Keratinocyte (primary cell): ENCODE measurements at regions not wholly inside any gene's neighbourhood (a gene's known extent, or its start where the extent isn't known, plus 50 kb on each side); places are given as distances from the start of the nearest gene placed in this dataset.

Source experiments
- DNase-seq: peaks from one replicate; pipeline ENCODE4 v3.0.0-alpha.2; 2011; ENCODE audit warnings: low read depth, missing footprints, low spot score
- FAIRE-seq: peaks from 2 replicates; lab custom pipeline; 2011; peaks lifted over from hg19 to GRCh38; lab: Jason Lieb, UNC
- H2AFZ ChIP-seq: 2 replicates; pipeline ENCODE4 v1.6.0; 2012; ENCODE audit warnings: low read length, control low read depth, inconsistent platforms; ENCODE audit not compliant: control insufficient read depth
- H3K27ac ChIP-seq: 2 replicates; pipeline ENCODE4 v1.5.1; 2011; ENCODE audit warnings: low read length; ENCODE audit not compliant: control insufficient read depth, insufficient read depth
- H3K27me3 ChIP-seq: 3 replicates; pipeline ENCODE4 v1.6.0; 2011; ENCODE audit warnings: low read length; ENCODE audit not compliant: control insufficient read depth, insufficient read depth; ENCODE audit errors: extremely low read depth
- H3K36me3 ChIP-seq, 2 experiments: 2 replicates in 1 of 2; 3 replicates in 1 of 2; pipeline ENCODE4 v1.5.1; 2011; ENCODE audit warnings: low read length in 2 of 2, mild to moderate bottlenecking in 1 of 2; ENCODE audit not compliant: control insufficient read depth in 2 of 2, insufficient read depth in 2 of 2; ENCODE audit errors: extremely low read depth in 1 of 2
- H3K4me1 ChIP-seq: 3 replicates; pipeline ENCODE4 v1.5.1; 2011; ENCODE audit warnings: low read length; ENCODE audit not compliant: control insufficient read depth, insufficient read depth; ENCODE audit errors: extremely low read depth
- H3K4me2 ChIP-seq: 3 replicates; pipeline ENCODE4 v1.6.0; 2011; ENCODE audit warnings: low read depth, low read length; ENCODE audit not compliant: control insufficient read depth, insufficient read depth; ENCODE audit errors: extremely low read depth
- H3K4me3 ChIP-seq, 3 experiments: fragments of 200-600 bp in 1 of 3; sonication (generic) in 1 of 3; 2 replicates in 2 of 3; 3 replicates in 1 of 3; pipeline ENCODE4 v1.5.1; 2011 to 2016; ENCODE audit warnings: low read length in 3 of 3, mild to moderate bottlenecking in 3 of 3, control low read depth in 2 of 3, inconsistent platforms in 1 of 3, low read depth in 1 of 3, mixed read lengths in 1 of 3, mixed run types in 1 of 3, moderate library complexity in 1 of 3; ENCODE audit not compliant: control insufficient read depth in 2 of 3, insufficient read depth in 2 of 3; ENCODE audit errors: extremely low read depth in 1 of 3
- H3K79me2 ChIP-seq: 2 replicates; pipeline ENCODE4 v1.6.0; 2012; ENCODE audit warnings: low read length; ENCODE audit not compliant: control insufficient read depth, insufficient read depth
- H3K9ac ChIP-seq: 3 replicates; pipeline ENCODE4 v1.6.0; 2011; ENCODE audit warnings: low read length; ENCODE audit not compliant: control insufficient read depth, insufficient read depth; ENCODE audit errors: extremely low read depth
- H3K9me1 ChIP-seq: 3 replicates; pipeline ENCODE4 v1.6.0; 2011; ENCODE audit warnings: low read length; ENCODE audit not compliant: control insufficient read depth, insufficient read depth; ENCODE audit errors: extremely low read depth
- H3K9me3 ChIP-seq: 2 replicates; pipeline ENCODE4 v1.5.1; 2012; ENCODE audit warnings: low read depth, low read length; ENCODE audit not compliant: control insufficient read depth
- H4K20me1 ChIP-seq: 3 replicates; pipeline ENCODE4 v1.6.0; 2011; ENCODE audit warnings: low read length; ENCODE audit not compliant: control insufficient read depth, insufficient read depth; ENCODE audit errors: extremely low read depth
- CTCF ChIP-seq, 3 experiments: IDR thresholded peaks in 1 of 3; conservative IDR thresholded peaks in 1 of 3; optimal IDR thresholded peaks in 1 of 3; 2 replicates in 2 of 3; 3 replicates in 1 of 3; pipeline versions ENCODE3 to v1.5.1; 2011; ENCODE audit warnings: low read length in 3 of 3, mild to moderate bottlenecking in 3 of 3, moderate library complexity in 2 of 3, control low read depth in 1 of 3, inconsistent platforms in 1 of 3; ENCODE audit not compliant: insufficient read depth in 2 of 3; ENCODE audit errors: extremely low read depth in 1 of 3
- EZH2 ChIP-seq: IDR thresholded peaks from one replicate; pipeline ENCODE4 v1.6.1; 2012; ENCODE audit warnings: inconsistent platforms, mild to moderate bottlenecking, low read length, moderate library complexity
- dilution Hi-C: fragments of 300-500 bp; cut with MboI; formaldehyde crosslinking; loops from one replicate; pipeline ENCODE4 v1.7.0; 2020; ENCODE audit warnings: low sequenced_read_pairs; ENCODE audit not compliant: extremely low pct_ligation_motif_present

GRCh38 chr4:38464328-38464727 is 199.7 kb upstream of the KLF3 start:
- TF ChIP-seq EZH2, result no peak
- no peak for TF ChIP-seq CTCF (optimal IDR thresholded peaks at IDR 0.05 in 1 of 3, IDR thresholded peaks at IDR 0.05 in 1 of 3, conservative IDR thresholded peaks at IDR 0.05 in 1 of 3; ENCODE audit: extremely low read depth in 1 of 3, insufficient read depth in 2 of 3, low read length in 3 of 3)
- DNase-seq (no peak), FAIRE-seq (no peak)
- dilution Hi-C loops, result no loop called here
- H3K4me2 ChIP-seq, result no peak overlapping the region
- no peak overlapping the region for H3K4me3 ChIP-seq
- H3K27me3 ChIP-seq, result no peaks in the 10 kb centered on the region
- H3K4me1 ChIP-seq, result peaks cover 2% of the 10 kb centered on the region
- H3K9me1 ChIP-seq, result no peaks in the 10 kb centered on the region
- no peak overlapping the region for H3K9ac ChIP-seq
- H2AFZ ChIP-seq, result no peak overlapping the region
- H3K79me2 ChIP-seq, result no peaks in the 10 kb centered on the region
- H3K9me3 ChIP-seq, result no peaks in the 10 kb centered on the region
- no peak overlapping the region for H3K27ac ChIP-seq
- H4K20me1 ChIP-seq, result no peaks in the 10 kb centered on the region
- H3K36me3 ChIP-seq, result no peaks in the 10 kb centered on the region

GRCh38 chr4:38466401-38466800 is 197.6 kb upstream of the KLF3 start:
- Histone ChIP-seq H3K4me2 (no peak overlapping the region), H3K4me1 (peaks cover 5% of the 10 kb centered on the region), H3K36me3 (no peaks in the 10 kb centered on the region), H3K79me2 (no peaks in the 10 kb centered on the region), H3K4me3 (no peak overlapping the region), H3K9me1 (no peaks in the 10 kb centered on the region), H2AFZ (no peak overlapping the region), H3K27me3 (no peaks in the 10 kb centered on the region), H3K27ac (no peak overlapping the region), H3K9ac (no peak overlapping the region), H3K9me3 (no peaks in the 10 kb centered on the region), H4K20me1 (no peaks in the 10 kb centered on the region)
- dilution Hi-C loops, result no loop called here
- no peak for DNase-seq
- FAIRE-seq, result peak; percentile 17
- no peak for TF ChIP-seq CTCF (optimal IDR thresholded peaks at IDR 0.05 in 1 of 3, IDR thresholded peaks at IDR 0.05 in 1 of 3, conservative IDR thresholded peaks at IDR 0.05 in 1 of 3; ENCODE audit: extremely low read depth in 1 of 3, insufficient read depth in 2 of 3, low read length in 3 of 3)
- TF ChIP-seq EZH2, result no peak
